GM21619 (cell line): ENCODE measurements at regions not wholly inside any gene's neighbourhood (a gene's known extent, or its start where the extent isn't known, plus 50 kb on each side); places are given as distances from the start of the nearest gene placed in this dataset.

Experiments
- ATAC-seq: cut with Tn5 transposase; IDR thresholded peaks from one replicate; pipeline ENCODE4 v1.9.1; 2021; ENCODE audit not compliant: unreplicated experiment

GRCh38 chr10:64067009-64067606 lies 545.9 kb downstream of the REEP3 start:
- ATAC-seq = no peak

- no peak for ATAC-seq
Observed at GRCh38 chr10:64067859-64068258, 546.7 kb downstream of the REEP3 start.

GRCh38 chr10:64070241-64070640 lies 549.0 kb downstream of the REEP3 start:
- no peak for ATAC-seq

GRCh38 chr10:64071218-64071617 lies 550.0 kb downstream of the REEP3 start:
- no peak for ATAC-seq

- no peak for ATAC-seq
Observed at GRCh38 chr10:64075604-64076003, 554.4 kb downstream of the REEP3 start.

GRCh38 chr10:64076322-64076940 lies 555.2 kb downstream of the REEP3 start:
- no peak for ATAC-seq

GRCh38 chr10:64079341-64079740 lies 558.1 kb downstream of the REEP3 start:
- no peak for ATAC-seq

- no peak for ATAC-seq
Observed at GRCh38 chr10:64080071-64080470, 558.9 kb downstream of the REEP3 start.

GRCh38 chr10:64081947-64082482 lies 560.8 kb downstream of the REEP3 start:
- no peak for ATAC-seq

GRCh38 chr10:64086083-64086767 lies 565.0 kb downstream of the REEP3 start:
- ATAC-seq = no peak

GRCh38 chr10:64089648-64090047 lies 568.4 kb downstream of the REEP3 start:
- ATAC-seq = no peak

GRCh38 chr10:64090865-64091264 lies 569.7 kb downstream of the REEP3 start:
- no peak for ATAC-seq

GRCh38 chr10:64091897-64092296 lies 570.7 kb downstream of the REEP3 start:
- ATAC-seq = no peak

GRCh38 chr10:64093304-64093703 lies 572.1 kb downstream of the REEP3 start:
- no peak for ATAC-seq

- no peak for ATAC-seq
Observed at GRCh38 chr10:64093946-64094535, 572.8 kb downstream of the REEP3 start.

GRCh38 chr10:64096941-64097340 lies 575.7 kb downstream of the REEP3 start:
- no peak for ATAC-seq

GRCh38 chr10:64097391-64098122 lies 576.4 kb downstream of the REEP3 start:
- no peak for ATAC-seq

- no peak for ATAC-seq
Observed at GRCh38 chr10:64098994-64099393, 577.8 kb downstream of the REEP3 start.

- no peak for ATAC-seq
Observed at GRCh38 chr10:64101606-64102263, 580.5 kb downstream of the REEP3 start.

- ATAC-seq = no peak
Observed at GRCh38 chr10:64102264-64102633, 581.0 kb downstream of the REEP3 start.

GRCh38 chr10:64102916-64103315 lies 581.7 kb downstream of the REEP3 start:
- ATAC-seq = no peak
